Gastroesophageal sphincter (tissue), 3 donors: ENCODE measurements at regions not wholly inside any gene's neighbourhood (a gene's known extent, or its start where the extent isn't known, plus 50 kb on each side); places are given as distances from the start of the nearest gene placed in this dataset.

ENCODE experiments used
- EP300 ChIP-seq: sonication (generic); formaldehyde crosslinking; IDR thresholded peaks from one replicate; pipeline ENCODE4 v1.6.1; 2017; ENCODE audit warnings: antibody characterized with exemption, mild to moderate bottlenecking
- POLR2A ChIP-seq, 2 donors: fragments of 450-650 bp; IDR thresholded peaks; one replicate each; pipeline ENCODE4 v1.6.1; 2017; ENCODE audit warnings: antibody characterized with exemption in 2 of 2, mild to moderate bottlenecking in 2 of 2, moderate library complexity in 1 of 2
- POLR2AphosphoS5 ChIP-seq: sonication (generic); formaldehyde crosslinking; IDR thresholded peaks from one replicate; pipeline ENCODE4 v1.6.1; 2017; ENCODE audit warnings: antibody characterized with exemption
- TF ChIP-seq, protein P1 (sequence below), 4 experiments: fragments of 200-600 bp in 2 of 4; fragments of 450-650 bp in 2 of 4; sonication (generic) in 1 of 4; IDR thresholded peaks; one replicate each; pipeline ENCODE4 v1.5.1; 2017 to 2019; ENCODE audit warnings: antibody characterized with exemption in 4 of 4, mild to moderate bottlenecking in 2 of 4, moderate library complexity in 2 of 4

DNA sequence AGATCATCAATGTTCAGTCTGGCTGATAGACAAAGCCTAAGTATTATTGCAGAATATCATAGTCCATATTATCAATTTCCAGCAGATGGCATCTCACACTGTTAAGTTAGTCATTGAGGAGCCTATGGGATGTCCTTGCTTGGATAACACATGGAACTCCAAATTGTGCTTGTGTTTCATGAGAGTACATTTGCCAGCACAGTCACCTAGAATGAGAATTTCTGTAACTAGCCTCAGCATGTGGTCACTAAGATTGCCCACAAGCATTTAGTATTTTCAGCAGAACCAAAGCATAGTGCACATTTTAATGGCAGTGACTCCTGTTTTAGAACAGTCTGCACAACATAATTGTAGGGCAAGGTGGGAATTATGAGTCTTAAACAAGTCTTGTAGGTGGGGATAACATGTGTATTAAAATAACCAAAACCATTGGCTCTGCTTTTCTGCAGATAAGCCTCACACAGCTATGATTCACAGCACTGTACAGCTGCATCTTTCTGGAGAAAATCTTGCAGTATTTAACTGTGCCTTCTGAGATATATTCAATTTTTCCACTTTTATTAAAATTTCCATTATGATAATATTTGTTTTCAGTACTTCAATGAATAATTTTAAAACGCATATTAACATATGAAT is 882.8 kb upstream of the SOX9 start:
- TF ChIP-seq, protein P1, sequence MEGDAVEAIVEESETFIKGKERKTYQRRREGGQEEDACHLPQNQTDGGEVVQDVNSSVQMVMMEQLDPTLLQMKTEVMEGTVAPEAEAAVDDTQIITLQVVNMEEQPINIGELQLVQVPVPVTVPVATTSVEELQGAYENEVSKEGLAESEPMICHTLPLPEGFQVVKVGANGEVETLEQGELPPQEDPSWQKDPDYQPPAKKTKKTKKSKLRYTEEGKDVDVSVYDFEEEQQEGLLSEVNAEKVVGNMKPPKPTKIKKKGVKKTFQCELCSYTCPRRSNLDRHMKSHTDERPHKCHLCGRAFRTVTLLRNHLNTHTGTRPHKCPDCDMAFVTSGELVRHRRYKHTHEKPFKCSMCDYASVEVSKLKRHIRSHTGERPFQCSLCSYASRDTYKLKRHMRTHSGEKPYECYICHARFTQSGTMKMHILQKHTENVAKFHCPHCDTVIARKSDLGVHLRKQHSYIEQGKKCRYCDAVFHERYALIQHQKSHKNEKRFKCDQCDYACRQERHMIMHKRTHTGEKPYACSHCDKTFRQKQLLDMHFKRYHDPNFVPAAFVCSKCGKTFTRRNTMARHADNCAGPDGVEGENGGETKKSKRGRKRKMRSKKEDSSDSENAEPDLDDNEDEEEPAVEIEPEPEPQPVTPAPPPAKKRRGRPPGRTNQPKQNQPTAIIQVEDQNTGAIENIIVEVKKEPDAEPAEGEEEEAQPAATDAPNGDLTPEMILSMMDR (IDR thresholded peaks at IDR 0.05), result no peak
- TF ChIP-seq EP300 (no peak), POLR2A (IDR thresholded peaks at IDR 0.05) (no peak), POLR2AphosphoS5 (no peak)
